Fibroblast of skin of left quadriceps (primary cell): ENCODE measurements at regions not wholly inside any gene's neighbourhood (a gene's known extent, or its start where the extent isn't known, plus 50 kb on each side); places are given as distances from the start of the nearest gene placed in this dataset.
"Not testable (repeated sequence)": the region's sequence is repeated elsewhere in the genome, so short reads cannot be mapped to it uniquely, and the experiment has no call there.

Experiments used
- DNase-seq, 2 experiments: peaks; one replicate each; pipeline ENCODE4 v3.0.0-alpha.2; 2013; ENCODE audit warnings: low read depth in 2 of 2

DNA sequence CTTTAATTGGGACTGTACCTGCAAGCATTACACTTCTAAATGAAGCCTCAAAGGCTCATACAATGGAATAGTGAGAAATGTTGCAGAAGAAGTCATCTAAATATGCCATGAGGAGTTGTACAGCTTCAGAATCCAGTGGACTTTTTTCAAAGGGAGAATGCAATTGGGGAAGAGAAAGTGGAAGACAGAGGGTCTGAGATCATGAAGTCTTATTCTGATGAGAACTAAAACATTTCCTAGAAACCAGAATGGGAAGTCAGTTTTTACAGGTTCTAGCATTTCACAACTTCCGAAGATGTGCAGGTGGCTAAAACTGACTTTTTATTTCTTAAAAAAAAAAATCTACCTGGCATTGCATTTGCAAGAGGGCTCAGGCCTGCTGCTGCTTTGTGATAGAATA is 424.4 kb upstream of the RUNX1 start:
- DNase-seq: no peak

DNA sequence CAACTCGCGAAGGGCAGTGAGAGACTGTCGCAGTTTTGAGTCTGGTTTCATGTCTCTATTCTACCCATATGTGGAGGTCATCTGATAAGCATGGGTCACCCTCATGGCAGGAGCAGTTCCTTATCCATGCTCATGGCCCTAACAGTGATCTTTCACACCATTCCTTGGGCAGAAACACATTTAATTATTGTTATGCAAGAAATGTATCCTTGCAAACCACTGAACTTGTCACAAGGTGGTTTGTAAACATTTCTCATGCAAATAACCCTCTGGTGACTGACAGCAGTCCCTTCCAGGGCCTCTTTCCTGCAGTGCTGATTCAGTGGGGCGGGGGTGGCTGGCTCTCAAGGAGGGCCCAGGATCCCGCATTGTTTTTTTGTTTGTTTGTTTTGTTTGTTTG is 421.4 kb upstream of the RUNX1 start:
- DNase-seq: no peak

- DNase-seq: peak; percentile 48 to 59
These were observed 420.4 kb upstream of the RUNX1 start for GRCh38 chr21:35469498-35469897.

DNA sequence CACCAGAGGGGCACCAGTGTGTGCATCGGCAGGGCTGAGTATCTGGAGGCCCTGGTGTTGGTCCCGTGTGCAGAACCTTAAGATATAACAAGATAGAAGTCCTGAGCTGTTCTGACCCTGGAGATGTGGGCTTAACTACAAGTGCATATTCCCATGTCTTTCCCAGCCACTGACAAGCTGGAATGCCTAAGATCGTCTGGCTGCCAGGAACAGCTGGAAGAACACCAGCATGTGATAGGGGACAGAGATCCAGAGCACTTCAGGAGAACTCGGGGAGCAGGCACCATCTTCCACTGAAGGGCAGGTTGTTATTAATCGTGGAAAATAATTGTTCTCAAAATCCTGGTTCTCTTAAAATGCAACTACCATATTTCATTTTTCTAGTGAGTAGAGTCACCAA is 419.9 kb upstream of the RUNX1 start:
- DNase-seq: no peak

GRCh38 chr21:35467566-35467965 is 418.5 kb upstream of the RUNX1 start:
- no peak for DNase-seq

- DNase-seq: not testable (repeated sequence)
These were observed 417.6 kb upstream of the RUNX1 start for GRCh38 chr21:35466681-35467080.

GRCh38 chr21:35465741-35466140 is 416.6 kb upstream of the RUNX1 start:
- DNase-seq: no peak

GRCh38 chr21:35461700-35462099 is 412.6 kb upstream of the RUNX1 start:
- no peak for DNase-seq

DNA sequence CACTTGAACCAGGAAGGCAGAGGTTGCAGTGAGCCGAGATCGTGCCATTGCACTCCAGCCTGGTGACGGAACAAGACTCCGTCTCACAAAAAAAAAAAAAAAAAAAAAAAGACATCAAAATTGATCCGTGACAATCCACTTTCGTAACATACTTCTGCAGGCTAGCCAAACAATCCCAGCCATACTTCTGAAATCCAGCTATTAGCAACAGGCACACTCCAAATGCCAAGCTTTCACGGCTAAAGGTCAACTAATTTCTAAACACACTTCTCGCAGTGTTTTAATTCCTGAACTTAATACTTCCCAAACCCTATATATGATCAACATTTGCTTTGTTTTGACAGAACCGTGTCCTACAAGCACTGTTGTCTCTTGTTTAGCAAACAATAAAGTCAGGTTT is 411.3 kb upstream of the RUNX1 start:
- DNase-seq: no peak

- no peak for DNase-seq
These were observed 409.3 kb upstream of the RUNX1 start for GRCh38 chr21:35458405-35458804.

GRCh38 chr21:35457097-35457804 is 408.1 kb upstream of the RUNX1 start:
- DNase-seq: no peak

GRCh38 chr21:35451276-35451675 is 402.2 kb upstream of the RUNX1 start:
- DNase-seq: no peak

- no peak for DNase-seq
These were observed 401.7 kb upstream of the RUNX1 start for GRCh38 chr21:35450830-35451229.

GRCh38 chr21:35449846-35450245 is 400.7 kb upstream of the RUNX1 start:
- DNase-seq: no peak

DNA sequence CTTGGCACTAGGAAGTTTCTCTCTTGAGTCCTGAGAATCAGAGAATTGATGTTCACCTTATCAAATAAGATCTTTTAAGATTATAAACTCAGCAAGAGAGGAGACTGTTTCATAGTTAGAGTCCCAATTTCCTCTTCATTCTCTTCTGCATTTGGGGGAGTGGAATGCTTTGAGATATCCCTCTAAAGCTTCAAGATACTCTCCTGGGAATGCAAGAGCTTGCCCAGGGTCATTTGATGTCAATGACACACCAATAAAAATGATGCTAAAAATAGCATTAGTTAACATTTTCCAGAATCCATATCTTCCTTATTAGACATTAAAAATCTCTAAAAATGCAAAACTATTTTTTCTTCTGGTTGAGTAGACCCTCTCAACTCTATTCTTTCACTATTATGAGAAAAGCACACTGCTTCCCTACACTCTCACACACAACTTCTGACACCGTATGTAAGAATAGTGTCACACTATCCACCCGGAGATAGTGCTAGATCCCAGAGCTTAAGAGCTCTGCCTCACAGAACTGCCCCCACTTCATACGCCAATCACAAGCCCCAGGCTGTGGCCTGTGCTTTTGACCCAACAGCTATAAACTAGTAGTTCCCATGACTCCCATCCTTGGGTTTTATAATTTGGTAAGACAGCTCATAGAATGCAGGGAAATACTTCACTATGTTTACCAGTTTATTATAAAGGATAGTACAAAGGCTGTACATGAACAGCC is 399.9 kb upstream of the RUNX1 start:
- DNase-seq: no peak

- no peak for DNase-seq
These were observed 395.3 kb upstream of the RUNX1 start for GRCh38 chr21:35444391-35444790.

- no peak for DNase-seq
These were observed 392.9 kb upstream of the RUNX1 start for GRCh38 chr21:35441868-35442582.

DNA sequence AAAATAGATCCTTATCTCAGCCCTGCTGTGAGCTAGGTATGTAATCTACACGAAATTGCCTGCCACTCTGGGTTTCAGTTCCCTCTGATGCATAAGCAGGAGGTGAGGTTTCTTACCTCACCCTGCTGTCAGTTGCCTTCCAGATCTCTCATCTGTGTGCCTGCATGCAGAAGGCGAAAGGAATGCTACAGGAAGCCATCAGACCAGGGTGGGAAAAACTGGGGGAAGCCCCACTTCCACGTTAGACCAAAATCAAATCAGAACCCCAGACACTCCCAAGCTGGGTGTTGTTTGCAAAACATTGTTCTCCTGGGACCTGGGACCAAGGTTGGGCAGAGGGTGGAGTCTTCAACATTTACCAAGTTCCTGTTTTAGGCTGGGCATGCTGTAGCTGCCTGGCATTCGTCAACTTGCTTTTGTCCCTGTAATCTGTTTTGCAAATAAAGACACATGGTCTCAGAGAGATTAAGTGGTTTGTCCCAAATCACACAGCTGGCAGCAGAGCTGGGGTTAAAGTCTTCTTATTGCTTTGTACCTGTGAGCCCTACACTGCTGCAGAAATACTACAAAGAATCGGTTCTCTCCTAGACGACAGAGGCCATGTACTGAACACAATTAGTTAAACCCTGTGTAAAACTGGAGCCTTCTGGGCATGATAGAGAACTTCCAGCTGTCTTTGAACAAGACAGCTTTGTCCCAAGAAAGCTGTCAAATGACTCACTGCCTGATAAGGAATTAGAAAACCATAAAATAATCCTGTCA is 389.7 kb upstream of the RUNX1 start:
- DNase-seq: no peak

DNA sequence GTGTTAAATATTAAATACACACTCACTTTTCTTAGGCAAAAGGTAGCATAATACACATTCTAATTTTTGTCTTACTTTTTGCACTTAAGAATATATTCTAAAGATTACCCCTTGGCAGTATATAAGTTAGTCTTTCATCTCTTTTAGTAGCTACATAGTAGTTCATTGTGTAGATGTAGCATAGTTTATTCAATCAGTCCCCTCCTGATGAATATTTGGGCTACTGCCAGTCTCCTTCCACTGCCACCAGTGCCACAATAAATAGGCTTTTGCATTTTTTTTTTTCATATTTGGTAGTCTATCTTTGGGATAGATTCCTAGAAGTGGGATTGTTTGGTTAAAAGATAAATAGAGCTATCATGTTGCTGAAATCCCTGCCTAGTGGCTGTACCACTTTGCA is 388.8 kb upstream of the RUNX1 start:
- no peak for DNase-seq

DNA sequence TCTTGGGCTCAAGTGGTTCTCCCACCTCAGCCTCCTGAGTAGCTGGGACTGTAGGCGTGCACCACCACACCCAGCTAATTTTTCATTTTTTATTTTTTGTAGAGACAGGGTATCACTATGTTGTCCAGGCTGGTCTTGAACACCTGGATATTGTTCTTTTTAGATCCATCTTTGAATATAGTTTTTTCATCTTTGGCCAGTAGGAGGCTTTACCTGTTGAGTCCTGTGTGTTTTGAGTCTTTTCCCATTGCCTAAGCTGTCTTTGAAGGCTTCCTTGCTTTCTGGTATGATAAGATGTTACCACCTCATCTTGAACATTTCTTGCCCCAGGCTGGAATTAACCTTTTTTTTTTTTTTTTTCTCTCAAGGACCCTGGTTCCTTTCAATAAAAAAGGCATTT is 387.8 kb upstream of the RUNX1 start:
- no peak for DNase-seq

- DNase-seq: not testable (repeated sequence)
These were observed 383.5 kb upstream of the RUNX1 start for GRCh38 chr21:35432601-35433000.

DNA sequence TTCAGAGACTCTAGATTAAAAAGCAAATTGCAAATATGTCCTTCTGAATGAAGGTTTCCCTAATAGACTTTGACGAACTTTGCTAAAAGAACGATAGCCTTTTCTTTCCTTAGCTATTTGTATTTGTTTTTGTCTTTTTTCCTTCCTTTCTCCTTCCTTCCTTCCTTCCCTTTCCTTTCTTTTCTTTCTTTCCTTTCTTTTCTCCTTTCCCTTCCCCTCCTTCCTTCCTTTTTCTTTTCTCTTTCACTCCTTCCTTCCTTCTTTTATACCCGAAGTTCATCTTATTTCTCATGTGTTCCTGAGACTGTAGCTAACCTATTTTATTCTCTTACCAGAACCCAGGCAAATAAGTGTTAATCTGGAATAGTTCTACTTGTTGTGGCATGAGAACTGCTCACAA is 381.2 kb upstream of the RUNX1 start:
- no peak for DNase-seq
